Common myeloid progenitor, CD34-positive (primary cell): ENCODE measurements at regions not wholly inside any gene's neighbourhood (a gene's known extent, or its start where the extent isn't known, plus 50 kb on each side); places are given as distances from the start of the nearest gene placed in this dataset.
A peak's percentile ranks its signal among the peaks of the same experiment; 100 is the strongest.

ENCODE experiments used
- CTCF ChIA-PET: fragments of 350-600 bp; sonication (Branson Sonifier 250); formaldehyde crosslinking; loops from one replicate; lab custom pipeline; 2021; ENCODE audit warnings: antibody characterized with exemption; lab: Charles Lee
- POLR2A ChIA-PET: fragments of 350-600 bp; sonication (Branson Sonifier 250); formaldehyde crosslinking; loops from one replicate; lab custom pipeline; 2021; ENCODE audit warnings: antibody characterized with exemption; lab: Charles Lee
- DNase-seq, 3 donors: peaks; one replicate each; pipeline versions ENCODE4 v3.0.0 to v3.0.0-alpha.2; 2013
- H3K27ac ChIP-seq, 2 experiments: 1 replicate in 1 of 2; 2 replicates in 1 of 2; pipeline ENCODE4 v1.7.0; 2013; ENCODE audit warnings: inconsistent platforms in 2 of 2, low read length in 2 of 2, mild to moderate bottlenecking in 2 of 2, low read depth in 1 of 2, moderate library complexity in 1 of 2; ENCODE audit not compliant: severe bottlenecking in 2 of 2, insufficient read depth in 1 of 2, poor library complexity in 1 of 2
- H3K27me3 ChIP-seq, 5 experiments: replicated peaks in 2 of 5; 1 replicate in 3 of 5; 2 replicates in 2 of 5; pipeline versions ENCODE4 v1.6.1 to v1.7.0; 2013; ENCODE audit warnings: low read length in 4 of 5, mild to moderate bottlenecking in 2 of 5, moderate library complexity in 2 of 5, inconsistent platforms in 1 of 5; ENCODE audit not compliant: insufficient read depth in 5 of 5, control insufficient read depth in 4 of 5
- H3K36me3 ChIP-seq, 4 experiments: 1 replicate in 2 of 4; 2 replicates in 2 of 4; pipeline versions ENCODE4 v1.6.1 to v1.7.0; 2013; ENCODE audit warnings: low read length in 3 of 4, control low read depth in 1 of 4, mild to moderate bottlenecking in 1 of 4; ENCODE audit not compliant: control insufficient read depth in 4 of 4, insufficient read depth in 4 of 4
- H3K4me1 ChIP-seq, 4 experiments: 1 replicate in 3 of 4; 2 replicates in 1 of 4; pipeline versions ENCODE4 v1.6.1 to v1.7.1; 2013; ENCODE audit warnings: low read length in 3 of 4, mild to moderate bottlenecking in 3 of 4, control low read depth in 1 of 4, inconsistent platforms in 1 of 4, moderate library complexity in 1 of 4; ENCODE audit not compliant: control insufficient read depth in 4 of 4, insufficient read depth in 4 of 4; ENCODE audit errors: control extremely low read depth in 1 of 4
- H3K4me3 ChIP-seq, 7 experiments: 1 replicate in 4 of 7; 2 replicates in 3 of 7; pipeline versions ENCODE4 v1.5.1 to v1.7.0; 2013; ENCODE audit warnings: mild to moderate bottlenecking in 7 of 7, low read length in 6 of 7, moderate library complexity in 6 of 7, inconsistent platforms in 2 of 7, low read depth in 2 of 7, control low read depth in 1 of 7; ENCODE audit not compliant: insufficient read depth in 4 of 7, control insufficient read depth in 1 of 7; ENCODE audit errors: extremely low read depth in 1 of 7
- H3K9me3 ChIP-seq, 5 experiments: 1 replicate in 4 of 5; 2 replicates in 1 of 5; pipeline versions ENCODE4 v1.6.1 to v1.7.1; 2013; ENCODE audit warnings: low read length in 4 of 5, mild to moderate bottlenecking in 2 of 5, inconsistent platforms in 1 of 5, low read depth in 1 of 5, moderate library complexity in 1 of 5; ENCODE audit not compliant: control insufficient read depth in 4 of 5, insufficient read depth in 2 of 5; ENCODE audit errors: control extremely low read depth in 1 of 5
- WGBS: methylation state at CpG from one replicate; pipeline ENCODE4 v1.1.5; 2013; ENCODE audit not compliant: insufficient coverage; 5-methylcytosine and 5-hydroxymethylcytosine counted together

GRCh38 chr10:63713191-63714144 lies 192.3 kb downstream of the REEP3 start:
- DNase-seq, result no peak
- Histone ChIP-seq H3K36me3 (no peaks in the 10 kb centered on the region), H3K9me3 (no peaks in the 10 kb centered on the region), H3K4me1 (peaks cover 0 to 29% (median 19%) of the 10 kb centered on the region in 4 experiments), H3K27ac (no peak overlapping the region), H3K4me3 (no peak overlapping the region), H3K27me3 (peaks cover 0 to 2% (median 0%) of the 10 kb centered on the region in 5 experiments)
- CTCF ChIA-PET, result interaction anchor here (14.1 kb wide), 1 partner anchor 552 kb away, joined by 232 read pairs; no protein-coding TSS in a partner anchor
- POLR2A ChIA-PET, result interaction anchor here (0.6 kb wide), 1 partner anchor 188 kb away, joined by 3 read pairs; no protein-coding TSS in a partner anchor
- WGBS, result 93% methylated on average over 2 of the region's 7 CpGs

GRCh38 chr10:63716016-63716580 lies 194.9 kb downstream of the REEP3 start:
- no peaks in the 10 kb centered on the region for H3K36me3 ChIP-seq
- peaks cover 0 to 31% (median 18%) of the 10 kb centered on the region in 4 experiments for H3K4me1 ChIP-seq
- 20% methylated on average over 2 of the region's 4 CpGs for WGBS
- no peaks in the 10 kb centered on the region for H3K27me3 ChIP-seq
- no peak overlapping the region for H3K27ac ChIP-seq
- POLR2A ChIA-PET, result no interaction called here
- peak in 2 of 3 donors; percentile 36 to 44 for DNase-seq
- no peaks in the 10 kb centered on the region for H3K9me3 ChIP-seq
- H3K4me3 ChIP-seq, result peak overlapping the region in 1 of 7 experiments; percentile 37
- CTCF ChIA-PET, result interaction anchor here (0.7 to 14.1 kb wide), 7 partner anchors 8 to 555 kb away, joined by 3 to 232 read pairs (median 5); no protein-coding TSS in a partner anchor

- POLR2A ChIA-PET, result no interaction called here
- WGBS, result 100% methylated on average over 7 of the region's 11 CpGs
- H3K36me3 ChIP-seq, result no peaks in the 10 kb centered on the region
- no peak overlapping the region for H3K4me3 ChIP-seq
- peaks cover 0 to 22% (median 13%) of the 10 kb centered on the region in 4 experiments for H3K4me1 ChIP-seq
- peaks cover 0 to 2% (median 0%) of the 10 kb centered on the region in 5 experiments for H3K27me3 ChIP-seq
- no peaks in the 10 kb centered on the region for H3K9me3 ChIP-seq
- no peak for DNase-seq
- CTCF ChIA-PET, result interaction anchor here (0.6 to 14.1 kb wide), 8 partner anchors 14 to 556 kb away, joined by 3 to 232 read pairs (median 6); no protein-coding TSS in a partner anchor
- H3K27ac ChIP-seq, result no peak overlapping the region
These were observed 196.0 kb downstream of the REEP3 start for GRCh38 chr10:63717027-63717715.

GRCh38 chr10:63718006-63718405 lies 196.8 kb downstream of the REEP3 start:
- Histone ChIP-seq H3K4me1 (peaks cover 0 to 13% (median 6%) of the 10 kb centered on the region in 4 experiments), H3K27me3 (peaks cover 0 to 4% (median 0%) of the 10 kb centered on the region in 5 experiments), H3K36me3 (no peaks in the 10 kb centered on the region), H3K9me3 (no peaks in the 10 kb centered on the region), H3K4me3 (no peak overlapping the region), H3K27ac (no peak overlapping the region)
- CTCF ChIA-PET, result interaction anchor here (0.6 to 14.1 kb wide), 11 partner anchors 18 to 1106 kb away, joined by 3 to 232 read pairs (median 4); no protein-coding TSS in a partner anchor
- 100% methylated on average over 3 of the region's 4 CpGs for WGBS
- POLR2A ChIA-PET, result no interaction called here
- DNase-seq, result no peak

GRCh38 chr10:63718421-63718820 lies 197.2 kb downstream of the REEP3 start:
- Histone ChIP-seq H3K9me3 (no peaks in the 10 kb centered on the region), H3K4me3 (no peak overlapping the region), H3K36me3 (no peaks in the 10 kb centered on the region), H3K4me1 (peaks cover 0 to 9% (median 2%) of the 10 kb centered on the region in 4 experiments), H3K27me3 (peaks cover 0 to 4% (median 0%) of the 10 kb centered on the region in 5 experiments), H3K27ac (no peak overlapping the region)
- 95% methylated on average over 7 of the region's 7 CpGs for WGBS
- ChIA-PET POLR2A (no interaction called here), CTCF (interaction anchor here (0.9 to 14.1 kb wide), 10 partner anchors 19 to 1107 kb away, joined by 3 to 232 read pairs (median 6); no protein-coding TSS in a partner anchor)
- no peak for DNase-seq

- H3K4me3 ChIP-seq, result no peak overlapping the region
- H3K27ac ChIP-seq, result no peak overlapping the region
- H3K27me3 ChIP-seq, result peaks cover 0 to 4% (median 0%) of the 10 kb centered on the region in 5 experiments
- H3K36me3 ChIP-seq, result no peaks in the 10 kb centered on the region
- no peaks in the 10 kb centered on the region for H3K9me3 ChIP-seq
- WGBS, result 94% methylated on average over 2 of the region's 4 CpGs
- ChIA-PET CTCF (interaction anchor here (0.7 to 14.1 kb wide), 24 partner anchors 16 to 1110 kb away, joined by 3 to 232 read pairs (median 5); no protein-coding TSS in a partner anchor), POLR2A (interaction anchor here (0.6 to 1.2 kb wide), 2 partner anchors 231 to 503 kb away, joined by 3 to 4 read pairs; no protein-coding TSS in a partner anchor)
- peaks cover 0 to 6% (median 0%) of the 10 kb centered on the region in 4 experiments for H3K4me1 ChIP-seq
- DNase-seq, result no peak
These were observed 198.1 kb downstream of the REEP3 start for GRCh38 chr10:63719226-63719856.
